ENCODE measurements at regions not wholly inside any gene's neighbourhood (a gene's known extent, or its start where the extent isn't known, plus 50 kb on each side); places are given as distances from the start of the nearest gene placed in this dataset.

DNA sequence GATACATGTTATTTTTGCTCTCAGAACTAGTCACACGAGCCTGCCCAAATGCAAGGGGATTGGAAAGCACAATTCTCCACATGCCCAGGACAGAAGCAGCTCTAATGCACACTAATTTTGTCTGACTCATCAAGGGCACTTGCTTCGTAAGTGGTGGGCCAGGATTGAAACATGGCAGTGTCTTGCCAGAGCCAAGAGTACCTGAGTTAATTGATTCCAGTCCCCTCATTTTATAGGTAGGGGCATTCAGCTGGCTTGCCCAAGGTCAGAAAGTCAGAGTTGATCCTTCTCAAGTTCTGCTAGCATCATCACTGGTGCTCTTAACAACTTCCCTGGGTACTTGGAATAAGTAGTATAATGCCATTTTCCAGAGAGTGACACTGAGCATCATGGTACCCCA, 356.1 kb downstream of the ZNF326 start (continued):
- TF ChIP-seq, protein P1, sequence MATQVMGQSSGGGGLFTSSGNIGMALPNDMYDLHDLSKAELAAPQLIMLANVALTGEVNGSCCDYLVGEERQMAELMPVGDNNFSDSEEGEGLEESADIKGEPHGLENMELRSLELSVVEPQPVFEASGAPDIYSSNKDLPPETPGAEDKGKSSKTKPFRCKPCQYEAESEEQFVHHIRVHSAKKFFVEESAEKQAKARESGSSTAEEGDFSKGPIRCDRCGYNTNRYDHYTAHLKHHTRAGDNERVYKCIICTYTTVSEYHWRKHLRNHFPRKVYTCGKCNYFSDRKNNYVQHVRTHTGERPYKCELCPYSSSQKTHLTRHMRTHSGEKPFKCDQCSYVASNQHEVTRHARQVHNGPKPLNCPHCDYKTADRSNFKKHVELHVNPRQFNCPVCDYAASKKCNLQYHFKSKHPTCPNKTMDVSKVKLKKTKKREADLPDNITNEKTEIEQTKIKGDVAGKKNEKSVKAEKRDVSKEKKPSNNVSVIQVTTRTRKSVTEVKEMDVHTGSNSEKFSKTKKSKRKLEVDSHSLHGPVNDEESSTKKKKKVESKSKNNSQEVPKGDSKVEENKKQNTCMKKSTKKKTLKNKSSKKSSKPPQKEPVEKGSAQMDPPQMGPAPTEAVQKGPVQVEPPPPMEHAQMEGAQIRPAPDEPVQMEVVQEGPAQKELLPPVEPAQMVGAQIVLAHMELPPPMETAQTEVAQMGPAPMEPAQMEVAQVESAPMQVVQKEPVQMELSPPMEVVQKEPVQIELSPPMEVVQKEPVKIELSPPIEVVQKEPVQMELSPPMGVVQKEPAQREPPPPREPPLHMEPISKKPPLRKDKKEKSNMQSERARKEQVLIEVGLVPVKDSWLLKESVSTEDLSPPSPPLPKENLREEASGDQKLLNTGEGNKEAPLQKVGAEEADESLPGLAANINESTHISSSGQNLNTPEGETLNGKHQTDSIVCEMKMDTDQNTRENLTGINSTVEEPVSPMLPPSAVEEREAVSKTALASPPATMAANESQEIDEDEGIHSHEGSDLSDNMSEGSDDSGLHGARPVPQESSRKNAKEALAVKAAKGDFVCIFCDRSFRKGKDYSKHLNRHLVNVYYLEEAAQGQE (IDR thresholded peaks at IDR 0.05; ENCODE audit: unreplicated experiment), result no peak
- TF ChIP-seq ZNF114 (CRISPR knock-in tag; IDR thresholded peaks at IDR 0.05), result no peak
- TF ChIP-seq, protein P2, sequence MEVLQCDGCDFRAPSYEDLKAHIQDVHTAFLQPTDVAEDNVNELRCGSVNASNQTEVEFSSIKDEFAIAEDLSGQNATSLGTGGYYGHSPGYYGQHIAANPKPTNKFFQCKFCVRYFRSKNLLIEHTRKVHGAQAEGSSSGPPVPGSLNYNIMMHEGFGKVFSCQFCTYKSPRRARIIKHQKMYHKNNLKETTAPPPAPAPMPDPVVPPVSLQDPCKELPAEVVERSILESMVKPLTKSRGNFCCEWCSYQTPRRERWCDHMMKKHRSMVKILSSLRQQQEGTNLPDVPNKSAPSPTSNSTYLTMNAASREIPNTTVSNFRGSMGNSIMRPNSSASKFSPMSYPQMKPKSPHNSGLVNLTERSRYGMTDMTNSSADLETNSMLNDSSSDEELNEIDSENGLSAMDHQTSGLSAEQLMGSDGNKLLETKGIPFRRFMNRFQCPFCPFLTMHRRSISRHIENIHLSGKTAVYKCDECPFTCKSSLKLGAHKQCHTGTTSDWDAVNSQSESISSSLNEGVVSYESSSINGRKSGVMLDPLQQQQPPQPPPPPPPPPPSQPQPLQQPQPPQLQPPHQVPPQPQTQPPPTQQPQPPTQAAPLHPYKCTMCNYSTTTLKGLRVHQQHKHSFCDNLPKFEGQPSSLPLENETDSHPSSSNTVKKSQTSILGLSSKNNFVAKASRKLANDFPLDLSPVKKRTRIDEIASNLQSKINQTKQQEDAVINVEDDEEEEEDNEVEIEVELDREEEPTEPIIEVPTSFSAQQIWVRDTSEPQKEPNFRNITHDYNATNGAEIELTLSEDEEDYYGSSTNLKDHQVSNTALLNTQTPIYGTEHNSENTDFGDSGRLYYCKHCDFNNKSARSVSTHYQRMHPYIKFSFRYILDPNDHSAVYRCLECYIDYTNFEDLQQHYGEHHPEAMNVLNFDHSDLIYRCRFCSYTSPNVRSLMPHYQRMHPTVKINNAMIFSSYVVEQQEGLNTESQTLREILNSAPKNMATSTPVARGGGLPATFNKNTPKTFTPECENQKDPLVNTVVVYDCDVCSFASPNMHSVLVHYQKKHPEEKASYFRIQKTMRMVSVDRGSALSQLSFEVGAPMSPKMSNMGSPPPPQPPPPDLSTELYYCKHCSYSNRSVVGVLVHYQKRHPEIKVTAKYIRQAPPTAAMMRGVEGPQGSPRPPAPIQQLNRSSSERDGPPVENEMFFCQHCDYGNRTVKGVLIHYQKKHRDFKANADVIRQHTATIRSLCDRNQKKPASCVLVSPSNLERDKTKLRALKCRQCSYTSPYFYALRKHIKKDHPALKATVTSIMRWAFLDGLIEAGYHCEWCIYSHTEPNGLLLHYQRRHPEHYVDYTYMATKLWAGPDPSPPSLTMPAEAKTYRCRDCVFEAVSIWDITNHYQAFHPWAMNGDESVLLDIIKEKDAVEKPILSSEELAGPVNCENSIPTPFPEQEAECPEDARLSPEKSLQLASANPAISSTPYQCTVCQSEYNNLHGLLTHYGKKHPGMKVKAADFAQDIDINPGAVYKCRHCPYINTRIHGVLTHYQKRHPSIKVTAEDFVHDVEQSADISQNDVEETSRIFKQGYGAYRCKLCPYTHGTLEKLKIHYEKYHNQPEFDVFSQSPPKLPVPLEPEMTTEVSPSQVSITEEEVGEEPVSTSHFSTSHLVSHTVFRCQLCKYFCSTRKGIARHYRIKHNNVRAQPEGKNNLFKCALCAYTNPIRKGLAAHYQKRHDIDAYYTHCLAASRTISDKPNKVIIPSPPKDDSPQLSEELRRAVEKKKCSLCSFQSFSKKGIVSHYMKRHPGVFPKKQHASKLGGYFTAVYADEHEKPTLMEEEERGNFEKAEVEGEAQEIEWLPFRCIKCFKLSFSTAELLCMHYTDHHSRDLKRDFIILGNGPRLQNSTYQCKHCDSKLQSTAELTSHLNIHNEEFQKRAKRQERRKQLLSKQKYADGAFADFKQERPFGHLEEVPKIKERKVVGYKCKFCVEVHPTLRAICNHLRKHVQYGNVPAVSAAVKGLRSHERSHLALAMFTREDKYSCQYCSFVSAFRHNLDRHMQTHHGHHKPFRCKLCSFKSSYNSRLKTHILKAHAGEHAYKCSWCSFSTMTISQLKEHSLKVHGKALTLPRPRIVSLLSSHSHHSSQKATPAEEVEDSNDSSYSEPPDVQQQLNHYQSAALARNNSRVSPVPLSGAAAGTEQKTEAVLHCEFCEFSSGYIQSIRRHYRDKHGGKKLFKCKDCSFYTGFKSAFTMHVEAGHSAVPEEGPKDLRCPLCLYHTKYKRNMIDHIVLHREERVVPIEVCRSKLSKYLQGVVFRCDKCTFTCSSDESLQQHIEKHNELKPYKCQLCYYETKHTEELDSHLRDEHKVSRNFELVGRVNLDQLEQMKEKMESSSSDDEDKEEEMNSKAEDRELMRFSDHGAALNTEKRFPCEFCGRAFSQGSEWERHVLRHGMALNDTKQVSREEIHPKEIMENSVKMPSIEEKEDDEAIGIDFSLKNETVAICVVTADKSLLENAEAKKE (CRISPR knock-in tag; IDR thresholded peaks at IDR 0.05), result no peak
- no peak for TF ChIP-seq POLR2AphosphoS5 (IDR thresholded peaks at IDR 0.05; ENCODE audit: low read depth)

DNA sequence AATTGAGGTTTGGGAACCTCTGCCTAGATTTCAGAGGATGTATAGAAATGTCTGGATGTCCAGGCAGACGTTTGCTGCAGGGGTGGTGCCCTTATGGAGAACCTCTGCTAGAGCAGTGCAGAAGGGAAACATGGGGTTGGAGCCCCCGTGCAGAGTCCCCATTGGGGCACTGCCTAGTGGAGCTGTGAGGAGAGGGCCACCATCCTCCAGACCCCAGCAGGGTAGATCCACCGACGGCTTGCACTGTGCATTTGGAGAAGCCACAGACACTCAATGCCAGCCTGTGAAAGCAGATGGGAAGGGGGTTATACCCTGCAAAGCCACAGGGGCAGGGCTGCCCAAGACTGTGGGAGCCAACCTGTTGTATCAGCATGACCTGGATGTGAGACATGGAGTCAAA, 354.6 kb downstream of the ZNF326 start:
- H3F3A ChIP-seq (replicated peaks; ENCODE audit: low read depth), result no peaks in the 10 kb centered on the region
- Mint-ChIP-seq H3K9me3 (peaks cover 19% of the 10 kb centered on the region), H3K4me1 (no peaks in the 10 kb centered on the region), H3K4me3 (no peak overlapping the region), H3K36me3 (ENCODE audit: low read depth) (peaks cover 6% of the 10 kb centered on the region; the same call in 2 of the 3 replicates), H3K27ac (no peak overlapping the region), H3K27me3 (ENCODE audit: insufficient read depth, low read depth, poor library complexity) (peaks cover 2% of the 10 kb centered on the region)
- no peaks in the 10 kb centered on the region for H3K9me2 ChIP-seq (ENCODE audit: insufficient read depth)
- no peak for ATAC-seq
- H3K36me3 ChIP-seq (ENCODE audit: insufficient read depth), result no peaks in the 10 kb centered on the region
- no peak overlapping the region for H3K27ac ChIP-seq (ENCODE audit: low read depth)
- H2AFZ ChIP-seq, result no peak overlapping the region
- no peak for DNase-seq (ENCODE audit: low spot score)
- no peaks in the 10 kb centered on the region for H3K79me2 ChIP-seq (replicated peaks; ENCODE audit: insufficient read depth)
- no peaks in the 10 kb centered on the region for H4K20me1 ChIP-seq (replicated peaks; ENCODE audit: insufficient read depth)
- H3K27me3 ChIP-seq (ENCODE audit: insufficient read depth), result no peaks in the 10 kb centered on the region
- H3K4me1 ChIP-seq (ENCODE audit: insufficient read depth), result no peaks in the 10 kb centered on the region
- H3K4me3 ChIP-seq, result no peak overlapping the region
- no peak overlapping the region for H3K4me2 ChIP-seq
- TF ChIP-seq CREB1 (CRISPR knock-in tag; IDR thresholded peaks at IDR 0.05; ENCODE audit: low read depth) (no peak), EZH2phosphoT487 (IDR thresholded peaks at IDR 0.05; ENCODE audit: unreplicated experiment) (no peak), NANOG (IDR thresholded peaks at IDR 0.05; ENCODE audit: borderline replicate concordance) (no peak), ZNF331 (CRISPR knock-in tag; IDR thresholded peaks at IDR 0.05; ENCODE audit: low read depth) (no peak), STAT1 (IDR thresholded peaks at IDR 0.05; ENCODE audit: unreplicated experiment) (no peak)
- TF ChIP-seq, protein P1 (IDR thresholded peaks at IDR 0.05; ENCODE audit: unreplicated experiment), result no peak
- TF ChIP-seq, protein P3, sequence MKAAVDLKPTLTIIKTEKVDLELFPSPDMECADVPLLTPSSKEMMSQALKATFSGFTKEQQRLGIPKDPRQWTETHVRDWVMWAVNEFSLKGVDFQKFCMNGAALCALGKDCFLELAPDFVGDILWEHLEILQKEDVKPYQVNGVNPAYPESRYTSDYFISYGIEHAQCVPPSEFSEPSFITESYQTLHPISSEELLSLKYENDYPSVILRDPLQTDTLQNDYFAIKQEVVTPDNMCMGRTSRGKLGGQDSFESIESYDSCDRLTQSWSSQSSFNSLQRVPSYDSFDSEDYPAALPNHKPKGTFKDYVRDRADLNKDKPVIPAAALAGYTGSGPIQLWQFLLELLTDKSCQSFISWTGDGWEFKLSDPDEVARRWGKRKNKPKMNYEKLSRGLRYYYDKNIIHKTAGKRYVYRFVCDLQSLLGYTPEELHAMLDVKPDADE (IDR thresholded peaks at IDR 0.05), result no peak

Measured in GM23338 (cell line).